Testis (tissue), 2 donors: ENCODE measurements at regions not wholly inside any gene's neighbourhood (a gene's known extent, or its start where the extent isn't known, plus 50 kb on each side); places are given as distances from the start of the nearest gene placed in this dataset.

Source experiments
- CTCF ChIP-seq, 3 experiments: fragments of 450-650 bp in 2 of 3; fragments of 200-600 bp in 1 of 3; sonication (generic) in 1 of 3; IDR thresholded peaks; one replicate each; pipeline ENCODE4 v1.5.1; 2016 to 2019; ENCODE audit warnings: antibody characterized with exemption in 3 of 3, mild to moderate bottlenecking in 2 of 3, moderate library complexity in 1 of 3
- POLR2A ChIP-seq: fragments of 450-650 bp; IDR thresholded peaks from one replicate; pipeline ENCODE4 v1.6.1; 2017; ENCODE audit warnings: antibody characterized with exemption, mild to moderate bottlenecking, moderate library complexity

DNA sequence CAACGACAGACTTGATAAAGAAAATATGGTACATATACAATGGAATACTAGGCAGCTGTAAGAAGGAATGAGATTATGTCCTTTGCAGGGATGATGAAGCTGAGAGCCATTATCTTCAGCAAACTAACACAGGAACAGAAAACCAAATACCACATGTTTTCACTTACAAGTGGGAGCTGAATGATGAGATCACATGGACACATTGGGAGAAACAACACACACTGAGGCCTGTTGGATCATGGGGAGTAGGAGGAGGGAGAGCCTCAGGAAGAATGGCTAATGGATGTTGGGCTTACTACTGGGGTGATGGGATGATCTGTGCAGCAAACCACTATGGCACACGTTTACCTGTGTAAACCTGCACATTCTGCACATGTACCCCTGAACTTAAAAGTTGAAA is 209.7 kb downstream of the SPRY1 start:
- TF ChIP-seq POLR2A, result no peak
- no peak for TF ChIP-seq CTCF (IDR thresholded peaks at IDR 0.05)
